Brain microvascular endothelial cell (primary cell): ENCODE measurements at regions not wholly inside any gene's neighbourhood (a gene's known extent, or its start where the extent isn't known, plus 50 kb on each side); places are given as distances from the start of the nearest gene placed in this dataset.

ENCODE experiments used
- DNase-seq: peaks from one replicate; pipeline ENCODE4 v3.0.0-alpha.2; 2020
- H3K27ac ChIP-seq: fragments of 250-450 bp; sonication (Bioruptor Pico); 2 replicates; pipeline ENCODE4 v1.5.1; 2020; ENCODE audit warnings: mild to moderate bottlenecking, moderate library complexity
- H3K27me3 ChIP-seq: fragments of 250-450 bp; sonication (Bioruptor Pico); replicated peaks from 2 replicates; pipeline ENCODE4 v1.5.1; 2020; ENCODE audit warnings: mild to moderate bottlenecking
- H3K36me3 ChIP-seq: fragments of 250-450 bp; sonication (Bioruptor Pico); replicated peaks from 2 replicates; pipeline ENCODE4 v1.5.1; 2020; ENCODE audit warnings: mild to moderate bottlenecking
- H3K4me3 ChIP-seq: 2 replicates; pipeline ENCODE4 v1.5.1; 2011; ENCODE audit warnings: low read depth, mild to moderate bottlenecking, control low read depth, low read length, moderate library complexity
- in situ Hi-C: cut with HindIII; loops from 2 replicates; pipeline ENCODE4 v1.10.0; 2017; ENCODE audit warnings: low sequenced_read_pairs, low pct_ligation_motif_present
- TF ChIP-seq, protein P1 (sequence below): IDR thresholded peaks from 2 replicates; pipeline ENCODE4 v1.5.1; 2011; ENCODE audit warnings: low read depth, mild to moderate bottlenecking, moderate library complexity, low read length, control low read depth, inconsistent platforms; ENCODE audit errors: missing control alignments

DNA sequence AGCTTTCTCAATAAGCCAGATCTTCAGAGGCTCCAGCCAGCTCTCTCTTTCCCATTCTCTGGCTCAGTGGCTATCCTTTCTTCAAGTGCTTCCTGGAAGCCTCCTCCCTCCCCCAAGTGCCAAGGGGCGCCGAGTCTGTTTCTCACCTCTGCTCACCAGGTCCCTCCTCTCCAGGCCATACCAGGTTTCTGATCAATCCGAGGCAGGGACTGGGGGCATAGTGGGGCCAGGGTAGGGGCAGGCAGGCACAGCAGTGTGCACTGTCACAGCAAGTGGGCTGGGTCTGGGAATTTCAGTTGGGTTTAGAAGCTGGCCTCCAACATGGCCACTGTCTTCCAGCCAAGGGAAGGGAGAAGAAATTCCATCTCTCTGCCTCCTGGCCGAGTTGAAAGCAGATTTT is 56.5 kb downstream of the NAV1 start:
- Histone ChIP-seq H3K27ac (no peak overlapping the region), H3K4me3 (no peak overlapping the region), H3K27me3 (no peaks in the 10 kb centered on the region), H3K36me3 (peaks cover 17% of the 10 kb centered on the region)
- DNase-seq: no peak
- in situ Hi-C loops: no loop called here
- TF ChIP-seq, protein P1, sequence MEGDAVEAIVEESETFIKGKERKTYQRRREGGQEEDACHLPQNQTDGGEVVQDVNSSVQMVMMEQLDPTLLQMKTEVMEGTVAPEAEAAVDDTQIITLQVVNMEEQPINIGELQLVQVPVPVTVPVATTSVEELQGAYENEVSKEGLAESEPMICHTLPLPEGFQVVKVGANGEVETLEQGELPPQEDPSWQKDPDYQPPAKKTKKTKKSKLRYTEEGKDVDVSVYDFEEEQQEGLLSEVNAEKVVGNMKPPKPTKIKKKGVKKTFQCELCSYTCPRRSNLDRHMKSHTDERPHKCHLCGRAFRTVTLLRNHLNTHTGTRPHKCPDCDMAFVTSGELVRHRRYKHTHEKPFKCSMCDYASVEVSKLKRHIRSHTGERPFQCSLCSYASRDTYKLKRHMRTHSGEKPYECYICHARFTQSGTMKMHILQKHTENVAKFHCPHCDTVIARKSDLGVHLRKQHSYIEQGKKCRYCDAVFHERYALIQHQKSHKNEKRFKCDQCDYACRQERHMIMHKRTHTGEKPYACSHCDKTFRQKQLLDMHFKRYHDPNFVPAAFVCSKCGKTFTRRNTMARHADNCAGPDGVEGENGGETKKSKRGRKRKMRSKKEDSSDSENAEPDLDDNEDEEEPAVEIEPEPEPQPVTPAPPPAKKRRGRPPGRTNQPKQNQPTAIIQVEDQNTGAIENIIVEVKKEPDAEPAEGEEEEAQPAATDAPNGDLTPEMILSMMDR: no peak

DNA sequence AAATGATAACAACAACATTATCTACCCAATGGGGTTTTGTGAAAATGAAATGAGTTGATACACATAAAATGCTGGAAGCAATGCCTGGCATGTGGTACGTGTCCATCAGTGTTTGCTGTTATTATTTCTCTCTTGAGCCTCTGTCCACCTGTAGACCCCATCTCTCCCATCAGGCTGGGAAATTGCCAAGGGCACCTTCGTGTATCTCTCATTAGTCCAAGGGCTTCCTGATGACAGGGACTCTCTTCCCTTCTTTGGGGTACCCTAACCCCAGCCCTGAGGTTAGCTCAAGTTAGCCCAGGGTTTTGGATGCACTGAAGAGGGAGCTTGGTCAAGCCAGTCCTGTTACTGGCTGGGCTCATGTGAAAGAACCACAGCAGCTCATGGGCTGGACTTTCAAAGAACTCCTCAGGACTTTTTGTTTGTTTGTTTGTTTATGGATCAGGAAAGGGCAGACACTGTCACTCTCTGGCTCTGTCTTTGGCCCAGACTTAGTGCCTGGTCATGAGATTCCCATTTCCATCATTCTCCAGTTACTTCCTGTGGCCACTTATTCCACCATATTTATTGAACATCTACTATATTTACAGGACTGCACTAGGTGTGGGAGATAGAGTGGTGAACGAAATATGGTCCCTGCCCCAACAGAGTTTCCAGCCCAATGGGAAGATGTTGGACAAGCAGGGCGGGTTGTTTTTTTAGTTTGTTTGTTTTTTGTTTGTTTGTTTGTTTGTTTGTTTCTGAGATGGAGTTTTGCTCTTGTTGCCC is 57.4 kb downstream of the NAV1 start:
- in situ Hi-C loops: no loop called here
- no peak overlapping the region for H3K27ac ChIP-seq
- H3K27me3 ChIP-seq: no peaks in the 10 kb centered on the region
- DNase-seq: no peak
- H3K36me3 ChIP-seq: peaks cover 14% of the 10 kb centered on the region
- no peak overlapping the region for H3K4me3 ChIP-seq
- TF ChIP-seq, protein P1: no peak

DNA sequence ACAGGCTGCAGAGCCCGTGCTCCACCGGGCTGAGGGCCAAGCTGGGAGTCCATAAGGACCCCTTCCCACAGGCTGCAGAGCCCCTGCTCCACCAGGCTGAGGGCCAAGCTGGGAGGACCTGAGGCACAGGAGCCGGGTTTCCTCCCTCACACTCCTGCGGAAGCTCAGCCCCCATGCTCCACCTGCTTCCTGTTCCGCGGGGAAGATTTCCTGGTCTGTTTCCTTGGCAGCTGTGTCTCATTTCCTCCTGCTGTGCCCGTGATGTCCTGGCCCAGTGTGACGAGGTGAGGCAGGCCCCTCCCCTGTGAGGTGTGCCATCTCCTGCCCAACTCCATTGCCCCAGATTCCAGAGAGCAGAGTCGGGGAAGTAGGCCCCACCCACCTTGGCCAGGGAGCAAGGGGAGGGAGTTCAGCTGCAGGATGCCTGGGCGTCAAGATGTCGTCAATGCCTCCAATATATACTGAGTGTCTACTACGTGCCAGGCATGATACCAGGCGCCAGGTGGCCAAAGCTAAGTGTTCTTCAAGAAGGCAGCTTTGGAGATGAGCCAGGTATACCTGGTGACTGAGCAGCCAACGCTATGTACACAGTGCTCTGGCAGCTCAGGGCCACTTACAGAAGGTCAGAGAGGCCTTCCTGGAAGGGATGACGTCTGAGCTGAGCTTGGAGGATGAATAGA is 58.8 kb downstream of the NAV1 start:
- H3K27me3 ChIP-seq: no peaks in the 10 kb centered on the region
- no peak overlapping the region for H3K27ac ChIP-seq
- H3K4me3 ChIP-seq: no peak overlapping the region
- DNase-seq: no peak
- in situ Hi-C loops: no loop called here
- H3K36me3 ChIP-seq: peaks cover 14% of the 10 kb centered on the region
- TF ChIP-seq, protein P1: no peak

DNA sequence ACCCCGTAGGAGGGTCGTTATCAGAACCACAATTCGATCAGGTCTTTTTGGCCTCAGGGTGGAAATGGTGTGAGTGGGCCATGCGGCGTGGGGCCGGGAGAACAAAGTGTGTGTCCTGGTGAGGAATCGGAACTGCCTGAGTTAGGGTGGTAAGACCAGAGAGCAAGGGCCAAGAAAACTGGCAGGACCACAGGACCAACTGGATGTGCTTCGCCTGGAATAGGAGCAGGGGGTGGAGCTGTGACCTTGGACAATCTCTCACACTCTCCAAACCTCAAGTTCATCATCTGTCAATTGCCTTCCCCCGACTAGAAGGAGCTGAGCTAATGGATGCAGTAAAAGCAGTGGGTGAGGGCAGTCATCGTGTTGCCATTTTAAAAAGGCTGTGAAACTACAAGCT is 59.5 kb downstream of the NAV1 start:
- H3K4me3 ChIP-seq: no peak overlapping the region
- H3K27ac ChIP-seq: no peak overlapping the region
- TF ChIP-seq, protein P1: no peak
- H3K27me3 ChIP-seq: no peaks in the 10 kb centered on the region
- H3K36me3 ChIP-seq: peaks cover 14% of the 10 kb centered on the region
- in situ Hi-C loops: no loop called here
- no peak for DNase-seq

DNA sequence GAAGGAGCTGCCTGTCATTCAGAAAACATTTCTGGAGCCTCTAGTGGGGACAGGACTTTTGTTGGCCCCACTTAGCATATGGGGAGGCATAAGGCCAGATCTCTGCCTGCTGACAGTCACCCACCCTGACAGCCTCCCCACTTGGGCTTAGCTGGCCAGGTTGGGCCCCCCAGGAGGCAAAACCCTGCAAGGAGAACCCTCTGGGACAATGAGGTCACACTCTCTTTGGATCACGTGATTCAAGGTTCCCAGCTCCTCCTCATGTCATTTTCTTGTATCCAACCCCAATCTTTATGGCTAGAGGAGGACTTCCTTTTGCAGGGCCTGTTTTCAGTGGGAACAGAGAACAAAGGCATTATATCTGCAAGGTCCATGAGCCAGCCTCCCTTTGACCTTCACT is 60.0 kb downstream of the NAV1 start:
- TF ChIP-seq, protein P1: no peak
- H3K4me3 ChIP-seq: no peak overlapping the region
- peaks cover 14% of the 10 kb centered on the region for H3K36me3 ChIP-seq
- no peaks in the 10 kb centered on the region for H3K27me3 ChIP-seq
- no peak overlapping the region for H3K27ac ChIP-seq
- in situ Hi-C loops: no loop called here
- no peak for DNase-seq

DNA sequence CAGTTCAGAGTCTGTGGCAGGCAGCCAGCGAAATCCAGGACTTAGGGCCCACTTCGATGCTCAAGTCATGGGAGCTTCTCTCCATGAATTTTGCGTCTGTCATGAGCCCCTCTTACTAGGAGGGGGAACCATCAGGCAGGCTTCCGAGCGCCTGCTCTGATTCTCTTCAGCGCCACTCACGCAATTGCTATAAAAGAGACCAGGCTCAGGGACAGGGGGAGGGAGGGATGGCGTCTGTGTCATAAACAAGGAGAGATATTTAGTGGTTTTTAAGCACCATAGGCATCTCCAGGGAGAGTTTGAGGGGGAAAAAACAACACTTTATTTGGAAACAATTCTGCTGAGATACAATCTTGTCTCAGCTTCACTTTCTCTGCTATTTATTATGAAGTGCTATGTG is 60.6 kb downstream of the NAV1 start:
- no peak overlapping the region for H3K27ac ChIP-seq
- in situ Hi-C loops: no loop called here
- peaks cover 14% of the 10 kb centered on the region for H3K36me3 ChIP-seq
- DNase-seq: no peak
- H3K27me3 ChIP-seq: no peaks in the 10 kb centered on the region
- H3K4me3 ChIP-seq: no peak overlapping the region
- TF ChIP-seq, protein P1: no peak
